ENCODE measurements at regions not wholly inside any gene's neighbourhood (a gene's known extent, or its start where the extent isn't known, plus 50 kb on each side); places are given as distances from the start of the nearest gene placed in this dataset.

GRCh38 chr2:15883684-15884083 lies 56.7 kb upstream of the MYCN start:
- H3K4me3 ChIP-seq, result no peak overlapping the region
- DNase-seq (ENCODE audit: low spot score), result no peak
- ATAC-seq (ENCODE audit: insufficient number of reproducible peaks, low FRiP score, low read depth), result no peak
- TF ChIP-seq CTCF (IDR thresholded peaks at IDR 0.05), result no peak
- no peaks in the 10 kb centered on the region for H3K9me3 ChIP-seq
- no peaks in the 10 kb centered on the region for H3K4me1 ChIP-seq (ENCODE audit: control insufficient read depth in 1 of 2, low read depth in 2 of 2)
- H3K27me3 ChIP-seq (replicated peaks; ENCODE audit: insufficient read depth), result no peaks in the 10 kb centered on the region
- no peaks in the 10 kb centered on the region for H3K36me3 ChIP-seq
- no peak overlapping the region for H3K27ac ChIP-seq

GRCh38 chr2:15884790-15885189 lies 55.6 kb upstream of the MYCN start:
- Histone ChIP-seq H3K27ac (no peak overlapping the region), H3K9me3 (no peaks in the 10 kb centered on the region), H3K27me3 (replicated peaks; ENCODE audit: insufficient read depth) (no peaks in the 10 kb centered on the region), H3K36me3 (no peaks in the 10 kb centered on the region), H3K4me1 (ENCODE audit: control insufficient read depth in 1 of 2, low read depth in 2 of 2) (no peaks in the 10 kb centered on the region), H3K4me3 (no peak overlapping the region)
- no peak for TF ChIP-seq CTCF (IDR thresholded peaks at IDR 0.05)
- no peak for ATAC-seq (ENCODE audit: insufficient number of reproducible peaks, low FRiP score, low read depth)
- DNase-seq (ENCODE audit: low spot score), result no peak

GRCh38 chr2:15886231-15886630 lies 54.1 kb upstream of the MYCN start:
- H3K4me3 ChIP-seq, result no peak overlapping the region
- ATAC-seq (ENCODE audit: insufficient number of reproducible peaks, low FRiP score, low read depth), result no peak
- H3K9me3 ChIP-seq, result no peaks in the 10 kb centered on the region

GRCh38 chr2:15889442-15890123 lies 50.8 kb upstream of the MYCN start:
- Histone ChIP-seq H3K36me3 (no peaks in the 10 kb centered on the region), H3K9me3 (no peaks in the 10 kb centered on the region), H3K4me1 (ENCODE audit: control insufficient read depth in 1 of 2, low read depth in 2 of 2) (no peaks in the 10 kb centered on the region), H3K27ac (no peak overlapping the region), H3K27me3 (replicated peaks; ENCODE audit: insufficient read depth) (no peaks in the 10 kb centered on the region), H3K4me3 (no peak overlapping the region)
- ATAC-seq (ENCODE audit: insufficient number of reproducible peaks, low FRiP score, low read depth) (no peak), DNase-seq (ENCODE audit: low spot score) (no peak)
- no peak for TF ChIP-seq CTCF (IDR thresholded peaks at IDR 0.05)

More at GRCh38 chr2:15886231-15886630, 54.1 kb upstream of the MYCN start:
- no peaks in the 10 kb centered on the region for H3K36me3 ChIP-seq
- H3K27me3 ChIP-seq (replicated peaks; ENCODE audit: insufficient read depth), result no peaks in the 10 kb centered on the region
- no peak for DNase-seq (ENCODE audit: low spot score)
- H3K27ac ChIP-seq, result no peak overlapping the region
- H3K4me1 ChIP-seq (ENCODE audit: control insufficient read depth in 1 of 2, low read depth in 2 of 2), result no peaks in the 10 kb centered on the region
- no peak for TF ChIP-seq CTCF (IDR thresholded peaks at IDR 0.05)

GRCh38 chr2:15890124-15890754 lies 50.1 kb upstream of the MYCN start:
- Histone ChIP-seq H3K4me1 (ENCODE audit: control insufficient read depth in 1 of 2, low read depth in 2 of 2) (no peaks in the 10 kb centered on the region), H3K36me3 (no peaks in the 10 kb centered on the region), H3K27ac (no peak overlapping the region), H3K9me3 (no peaks in the 10 kb centered on the region), H3K27me3 (replicated peaks; ENCODE audit: insufficient read depth) (no peaks in the 10 kb centered on the region), H3K4me3 (no peak overlapping the region)
- TF ChIP-seq CTCF (IDR thresholded peaks at IDR 0.05), result no peak
- ATAC-seq (ENCODE audit: insufficient number of reproducible peaks, low FRiP score, low read depth) (no peak), DNase-seq (ENCODE audit: low spot score) (no peak)

Data from thoracic aorta (tissue), 2 donors.